Panc1 (cell line): ENCODE measurements at regions not wholly inside any gene's neighbourhood (a gene's known extent, or its start where the extent isn't known, plus 50 kb on each side); places are given as distances from the start of the nearest gene placed in this dataset.

Experiments used
- ATAC-seq: fragments of 200-7000 bp; cut with Tn5 transposase; 2 replicates; pipeline ENCODE4 v1.9.1; 2020; ENCODE audit warnings: mild to moderate bottlenecking, moderate library complexity
- BruUV-seq: library from RNA; stranded (reverse); fragments of 400-500 nt; replicated peaks from 2 replicates; lab custom pipeline; 2021; lab: Mats Ljungman, UMichigan
- CTCF ChIA-PET: fragments of 300-600 bp; sonication (Branson Sonifier 250); formaldehyde crosslinking; loops from one replicate; lab custom pipeline; 2022; ENCODE audit warnings: antibody characterized with exemption; lab: Charles Lee
- POLR2A ChIA-PET: fragments of 300-600 bp; sonication (Branson Sonifier 250); formaldehyde crosslinking; loops from one replicate; lab custom pipeline; 2022; ENCODE audit warnings: antibody characterized with exemption; lab: Charles Lee
- DNase-seq: peaks from one replicate; pipeline ENCODE4 v3.0.0-alpha.2; 2010; ENCODE audit warnings: low read depth, low spot score
- H3K27ac ChIP-seq: 2 replicates; pipeline ENCODE4 v1.5.1; 2011; ENCODE audit warnings: mild to moderate bottlenecking, low read length, inconsistent platforms
- H3K27me3 ChIP-seq: fragments of 200-500 bp; sonication (Bioruptor generic); 2 replicates; pipeline ENCODE4 v1.6.0; 2014; ENCODE audit warnings: low read length, inconsistent platforms; ENCODE audit not compliant: control insufficient read depth, insufficient read depth
- H3K36me3 ChIP-seq: fragments of 200-500 bp; sonication (Bioruptor generic); 2 replicates; pipeline ENCODE4 v1.5.1; 2014; ENCODE audit warnings: inconsistent platforms, mild to moderate bottlenecking, low read length, moderate library complexity; ENCODE audit not compliant: control insufficient read depth, insufficient read depth
- H3K4me1 ChIP-seq: 2 replicates; pipeline ENCODE4 v1.5.1; 2011; ENCODE audit warnings: inconsistent platforms, mild to moderate bottlenecking, low read length, moderate library complexity; ENCODE audit not compliant: control insufficient read depth, insufficient read depth
- H3K4me3 ChIP-seq, 2 experiments: 2 replicates each; pipeline ENCODE4 v1.5.1; 2011 to 2012; ENCODE audit warnings: low read depth in 2 of 2, low read length in 2 of 2, mild to moderate bottlenecking in 2 of 2, inconsistent platforms in 1 of 2, moderate library complexity in 1 of 2
- H3K9me3 ChIP-seq: fragments of 200-500 bp; sonication (Bioruptor generic); 2 replicates; pipeline ENCODE4 v1.5.1; 2014; ENCODE audit warnings: low read depth, mild to moderate bottlenecking, inconsistent platforms, low read length, moderate library complexity; ENCODE audit not compliant: control insufficient read depth, insufficient read depth
- CTCF ChIP-seq: fragments of 450-650 bp; IDR thresholded peaks from 2 replicates; pipeline ENCODE4 v1.5.1; 2017; ENCODE audit warnings: mild to moderate bottlenecking
- POLR2AphosphoS5 ChIP-seq: IDR thresholded peaks from 2 replicates; pipeline ENCODE4 v1.6.1; 2012; ENCODE audit warnings: mild to moderate bottlenecking, low read depth, low read length, moderate library complexity
- REST ChIP-seq, 2 experiments: IDR thresholded peaks; 2 replicates each; pipeline ENCODE4 v1.6.1; 2011 to 2012; ENCODE audit warnings: low read depth in 2 of 2, control low read depth in 1 of 2, low read length in 1 of 2, mild to moderate bottlenecking in 1 of 2, moderate library complexity in 1 of 2; ENCODE audit not compliant: insufficient read depth in 1 of 2
- SIN3A ChIP-seq: IDR thresholded peaks from 2 replicates; pipeline ENCODE4 v1.6.1; 2012; ENCODE audit warnings: low read depth, mild to moderate bottlenecking, low read length, moderate library complexity, borderline replicate concordance; ENCODE audit not compliant: insufficient read depth
- TCF7L2 ChIP-seq: IDR thresholded peaks from 2 replicates; pipeline ENCODE4 v1.6.1; 2011; ENCODE audit warnings: mild to moderate bottlenecking, low read depth, low read length, inconsistent platforms
- in situ Hi-C: cut with HindIII; loops from 2 replicates; pipeline ENCODE4 v1.10.0; 2016; ENCODE audit warnings: low sequenced_read_pairs, low pct_unique_long_range_greater_than_20kb
- intact Hi-C: fragments of 100-400 bp; cut with micrococcal nuclease; formaldehyde crosslinking; loops from one replicate; pipeline ENCODE4 v1.10.0; 2022; ENCODE audit not compliant: unreplicated experiment

- no peak for DNase-seq
- H3K27me3 ChIP-seq = no peaks in the 10 kb centered on the region
- no peaks in the 10 kb centered on the region for H3K9me3 ChIP-seq
- in situ Hi-C loops (no loop called here), intact Hi-C loops (no loop called here)
- H3K27ac ChIP-seq = no peak overlapping the region
- BruUV-seq = no TSS peak
- CTCF ChIA-PET = no interaction called here
- no peak for TF ChIP-seq POLR2AphosphoS5
- TF ChIP-seq TCF7L2 = no peak
- TF ChIP-seq REST (IDR thresholded peaks at IDR 0.05; ENCODE audit: insufficient read depth in 1 of 2, low read depth in 2 of 2, low read length in 1 of 2) = no peak
- no peak for TF ChIP-seq SIN3A
- TF ChIP-seq CTCF = no peak
- H3K4me1 ChIP-seq = no peaks in the 10 kb centered on the region
- H3K36me3 ChIP-seq = no peaks in the 10 kb centered on the region
- no peak for ATAC-seq
- POLR2A ChIA-PET = no interaction called here
- H3K4me3 ChIP-seq = no peak overlapping the region
Observed at GRCh38 chr20:12061466-12061865, 143.8 kb downstream of the BTBD3 start.

- H3K9me3 ChIP-seq = no peaks in the 10 kb centered on the region
- CTCF ChIA-PET = no interaction called here
- intact Hi-C loops = no loop called here
- no peaks in the 10 kb centered on the region for H3K36me3 ChIP-seq
- BruUV-seq = no TSS peak
- TF ChIP-seq CTCF (no peak), POLR2AphosphoS5 (no peak), REST (IDR thresholded peaks at IDR 0.05; ENCODE audit: insufficient read depth in 1 of 2, low read depth in 2 of 2, low read length in 1 of 2) (no peak), TCF7L2 (no peak)
- ATAC-seq (no peak), DNase-seq (no peak)
- no peak overlapping the region for H3K4me3 ChIP-seq
- POLR2A ChIA-PET = no interaction called here
- no peaks in the 10 kb centered on the region for H3K4me1 ChIP-seq
- H3K27ac ChIP-seq = no peak overlapping the region
- in situ Hi-C loops = no loop called here
- H3K27me3 ChIP-seq = no peaks in the 10 kb centered on the region
Observed at GRCh38 chr20:12063106-12063684, 145.5 kb downstream of the BTBD3 start.
